ENCODE measurements at regions not wholly inside any gene's neighbourhood (a gene's known extent, or its start where the extent isn't known, plus 50 kb on each side); places are given as distances from the start of the nearest gene placed in this dataset.
"Not testable (repeated sequence)": the region's sequence is repeated elsewhere in the genome, so short reads cannot be mapped to it uniquely, and the experiment has no call there.

DNA sequence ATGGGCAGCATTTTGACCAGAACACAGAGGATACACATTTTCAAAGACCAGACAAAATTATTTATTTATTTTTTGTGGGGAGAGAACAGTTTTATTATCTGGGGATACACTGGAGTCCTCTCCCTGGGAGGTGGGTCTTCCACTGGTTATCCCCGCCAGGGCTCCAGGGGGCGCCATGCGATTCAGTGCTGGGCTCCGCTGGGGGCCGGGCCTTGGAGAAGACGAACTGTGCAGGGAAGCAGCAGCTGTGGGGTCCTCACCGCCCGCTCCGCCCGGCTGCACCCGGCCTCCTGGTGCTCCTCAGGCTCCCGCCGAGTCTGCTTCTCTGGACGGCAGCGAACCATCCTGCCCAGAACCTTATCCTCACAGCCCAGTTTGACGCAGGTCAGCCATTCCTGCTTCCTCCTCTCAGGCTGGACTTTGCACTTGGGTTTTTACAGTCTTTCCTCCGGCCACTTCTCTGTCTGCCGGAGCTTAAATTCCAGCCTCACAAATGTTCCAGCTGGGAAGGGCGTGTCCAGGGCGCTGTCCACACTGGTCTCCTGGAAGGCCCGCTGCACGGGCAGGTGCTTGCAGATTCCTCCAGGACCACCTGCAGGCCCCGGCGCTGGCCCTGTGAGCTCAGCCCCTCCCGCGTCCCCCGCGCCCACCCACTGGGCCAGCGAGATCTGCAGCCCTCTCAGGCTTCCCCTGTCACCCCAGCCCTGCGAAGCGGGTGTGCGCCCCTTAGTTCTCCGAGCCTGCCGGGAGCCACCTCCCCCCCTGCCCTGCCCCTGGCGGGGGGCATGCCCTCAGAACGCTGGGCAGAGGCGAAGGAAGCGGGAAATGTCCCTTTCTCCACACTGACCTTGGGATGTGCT, 1830.0 kb upstream of the DEFB115 start:
- no peak for DNase-seq

DNA sequence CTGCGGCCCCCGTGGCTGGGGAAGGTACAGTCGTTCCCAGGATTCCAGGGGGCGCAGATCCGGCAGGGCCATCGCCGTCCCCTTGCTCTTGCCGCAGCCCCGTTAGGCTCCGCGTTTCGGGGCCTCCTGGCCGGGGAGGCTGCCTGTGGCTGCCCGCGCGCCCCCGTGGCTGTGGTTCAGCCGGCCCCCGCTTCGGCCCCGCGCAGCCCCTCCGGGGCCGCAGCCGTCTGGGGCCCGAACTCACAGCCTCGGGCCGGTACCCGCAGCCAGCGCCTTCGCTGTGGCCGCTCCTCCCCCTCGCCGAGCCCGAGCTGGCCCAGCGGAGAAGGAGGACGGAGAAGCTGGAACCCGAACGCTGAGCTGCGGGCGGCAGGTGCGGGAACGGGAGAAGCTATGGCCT, 1826.9 kb upstream of the DEFB115 start:
- DNase-seq, result no peak

DNA sequence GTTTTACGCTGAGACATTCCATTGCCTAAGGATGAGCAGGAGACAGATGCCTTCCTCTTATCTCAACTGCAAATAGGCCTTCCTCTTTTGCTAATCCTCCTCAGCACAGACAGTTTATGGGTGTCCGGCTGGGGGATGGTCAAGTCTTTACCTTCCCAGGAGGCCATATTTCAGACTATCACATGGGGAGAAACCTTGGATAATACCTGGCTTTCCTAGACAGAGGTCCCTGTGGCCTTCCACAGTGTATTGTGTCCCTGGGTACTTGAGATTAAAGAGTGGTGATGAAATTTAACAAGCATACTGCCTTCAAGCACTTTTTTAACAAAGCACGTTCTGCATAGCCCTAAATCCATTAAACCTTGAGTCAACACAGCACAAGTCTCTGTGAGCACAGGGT, 1816.7 kb upstream of the DEFB115 start:
- DNase-seq, result not testable (repeated sequence)

DNA sequence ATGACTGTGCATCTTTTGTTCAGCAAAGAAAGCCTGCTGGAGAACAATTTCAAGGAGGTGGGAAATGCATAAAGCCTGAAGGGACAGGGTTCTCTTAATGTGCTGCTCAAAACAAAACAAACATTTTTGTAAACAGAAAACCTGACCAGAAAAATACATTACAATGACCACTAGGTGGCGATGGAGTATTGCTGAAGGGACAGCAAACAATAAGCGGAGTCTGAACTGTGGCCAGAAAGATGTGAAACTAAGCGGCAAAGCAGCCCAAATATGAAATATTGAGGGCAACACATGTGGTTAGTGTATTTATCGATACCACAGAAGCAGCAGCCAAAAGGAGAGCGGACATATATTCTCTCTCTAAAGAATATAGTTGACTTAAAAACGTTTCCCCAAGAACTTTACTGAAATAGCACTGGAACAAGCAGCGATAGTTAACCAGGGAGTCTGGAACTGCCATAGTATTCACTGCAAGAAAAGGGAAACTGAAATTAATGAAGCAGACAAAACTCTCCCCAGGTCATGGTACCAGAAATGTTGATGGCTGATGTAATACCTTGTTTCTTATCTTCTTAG, 1814.2 kb upstream of the DEFB115 start:
- DNase-seq, result not testable (repeated sequence)

DNA sequence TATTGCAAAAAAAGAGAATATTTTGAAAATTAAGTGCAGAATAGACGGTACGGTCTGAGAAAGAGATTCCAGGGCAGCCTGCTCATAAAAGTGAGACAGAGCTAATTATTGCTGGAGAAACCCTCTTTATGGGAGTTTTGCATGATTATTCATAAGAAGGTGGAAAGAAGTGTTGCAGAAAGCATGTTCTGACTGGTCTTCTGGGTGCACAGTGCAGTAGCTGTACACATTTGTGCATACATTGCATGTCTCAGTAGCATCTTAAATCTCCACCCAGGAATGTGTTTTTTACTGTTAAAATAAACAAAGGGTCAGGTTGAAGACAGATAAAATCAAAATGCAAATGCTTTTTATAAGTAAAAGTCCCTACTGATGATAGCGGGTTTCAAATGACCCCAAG, 1813.6 kb upstream of the DEFB115 start:
- DNase-seq, result no peak

DNA sequence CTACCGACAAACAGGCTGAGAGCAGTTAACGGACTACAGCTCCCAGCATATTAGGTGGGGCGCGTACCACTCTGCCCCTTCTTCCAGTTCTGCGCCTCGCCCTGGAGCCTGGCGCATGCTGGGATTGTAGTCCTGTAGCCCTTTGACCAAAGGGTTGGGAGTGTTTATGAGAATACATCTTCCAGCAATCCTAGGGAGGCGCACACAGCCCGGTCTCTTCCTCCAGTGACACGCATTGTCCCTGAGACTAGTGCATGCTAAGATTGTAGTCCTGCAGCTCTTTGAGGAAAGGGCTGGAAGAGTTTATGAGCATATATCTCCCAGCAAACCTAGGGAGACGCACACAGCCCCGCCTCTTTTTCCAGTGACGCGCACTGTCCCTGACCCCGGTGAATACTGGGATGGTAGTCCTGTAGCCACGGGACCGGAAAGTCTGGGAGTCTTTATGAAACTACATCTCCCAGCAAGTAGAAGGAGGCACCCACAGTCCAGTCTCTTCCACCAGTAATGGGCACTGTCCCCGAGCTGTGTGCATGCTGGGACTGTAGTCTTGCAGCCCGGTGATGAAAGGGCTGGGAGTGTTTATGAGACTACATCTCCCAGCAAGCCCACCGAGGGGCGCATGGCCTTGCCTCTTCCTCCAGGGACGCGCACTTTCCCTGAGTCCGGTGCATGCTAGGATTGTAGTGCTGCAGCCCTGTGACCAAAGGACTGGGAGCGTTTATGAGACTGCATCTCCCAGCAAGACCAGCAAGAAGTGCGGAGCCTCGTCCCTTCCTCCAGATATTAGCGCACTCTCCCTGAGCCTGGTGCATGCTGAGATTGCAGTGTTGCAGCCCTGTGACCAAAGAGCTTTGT, 1812.2 kb upstream of the DEFB115 start:
- DNase-seq, result peak; percentile 85

DNA sequence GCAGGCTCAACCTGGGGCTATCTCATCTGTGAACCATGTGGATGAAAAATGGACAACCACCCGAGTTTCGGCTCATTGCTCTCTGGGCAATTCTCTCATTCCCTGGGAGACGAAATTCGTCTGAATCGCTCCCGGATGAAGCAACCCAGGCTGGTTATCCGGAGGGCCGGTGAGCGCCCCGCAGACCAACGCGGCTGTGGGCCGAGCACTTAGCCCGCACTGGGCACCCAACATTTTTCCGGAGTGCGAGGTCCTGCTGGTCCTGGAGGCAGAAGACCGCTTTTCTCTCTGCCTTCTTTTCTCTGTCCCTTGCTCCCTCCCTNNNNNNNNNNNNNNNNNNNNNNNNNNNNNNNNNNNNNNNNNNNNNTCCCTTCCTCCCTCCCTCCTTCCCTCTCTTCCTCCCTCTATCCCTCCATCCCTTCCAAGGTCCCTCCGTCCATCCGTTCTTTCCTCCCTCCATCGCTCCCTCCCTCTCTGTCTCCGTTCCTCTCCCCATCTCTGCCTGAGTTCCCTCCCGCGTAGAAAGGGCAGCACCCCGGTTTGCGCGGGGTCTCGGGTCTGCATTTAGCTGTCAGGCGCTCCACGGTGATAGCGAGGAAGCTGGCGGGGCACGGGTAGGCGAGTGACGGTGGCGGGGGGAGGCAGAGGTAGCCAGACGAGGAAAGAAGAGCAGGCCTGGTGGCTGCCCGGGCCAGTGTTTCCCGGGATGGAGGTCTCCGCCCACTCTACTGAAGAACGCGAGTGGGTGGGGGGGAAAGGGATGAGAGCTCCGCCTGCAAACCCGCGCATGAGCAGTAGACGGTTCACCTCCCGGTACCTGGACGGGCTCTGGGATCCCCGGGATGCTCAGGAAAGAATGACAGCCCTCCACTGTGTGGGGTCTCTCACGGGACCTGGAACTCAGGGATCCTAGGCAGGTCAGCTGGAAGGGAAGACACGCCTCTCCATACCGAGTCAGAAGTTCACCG, 1809.7 kb upstream of the DEFB115 start:
- not testable (repeated sequence) for DNase-seq

DNA sequence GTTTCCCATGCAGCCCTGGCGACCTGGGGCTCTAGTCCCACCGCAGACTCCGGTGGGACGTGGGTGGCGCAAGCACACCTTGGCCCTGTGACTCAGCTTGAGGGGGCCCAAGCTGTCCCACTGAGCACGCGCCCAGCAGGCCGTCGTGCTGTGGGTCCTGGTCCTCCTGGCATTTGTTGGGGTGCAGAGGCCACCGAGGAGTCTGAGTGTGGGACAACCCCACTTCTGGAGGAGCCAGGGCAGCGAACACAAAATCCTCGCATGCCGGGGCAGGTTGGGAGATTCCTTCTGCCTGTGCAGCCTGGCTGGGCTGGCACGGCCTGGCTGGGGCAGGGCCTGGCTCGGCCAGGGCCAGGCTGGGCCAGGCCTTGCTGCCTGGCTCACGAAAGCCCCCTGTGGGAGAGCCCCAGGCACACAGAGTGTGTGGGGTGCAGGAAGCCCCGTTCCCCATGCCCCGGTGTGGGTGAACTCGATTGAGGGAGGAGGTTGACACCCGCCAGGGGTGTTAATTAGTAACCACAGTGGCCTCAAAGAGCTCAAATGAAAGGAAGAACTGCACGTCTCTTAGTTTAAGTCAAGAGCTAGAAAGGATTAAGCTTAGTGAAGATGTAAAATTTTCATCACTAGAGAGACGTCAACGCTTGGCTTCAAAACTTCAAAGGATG, 1808.5 kb upstream of the DEFB115 start:
- DNase-seq, result no peak

DNA sequence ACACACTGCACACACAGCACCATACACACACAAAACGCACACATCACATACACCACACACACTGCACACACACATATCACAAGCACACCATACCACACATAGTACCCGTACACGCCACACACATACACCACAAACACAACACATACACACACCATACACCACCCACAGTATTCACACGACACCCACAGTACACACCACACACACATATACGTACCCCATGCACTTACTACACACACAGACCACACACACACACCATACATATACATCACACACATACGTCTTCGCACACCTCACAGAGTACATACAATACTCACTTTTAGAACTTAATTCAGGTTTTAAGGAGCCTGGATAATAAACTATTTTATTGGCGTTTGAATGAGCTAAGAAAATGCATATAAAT, 1805.3 kb upstream of the DEFB115 start:
- DNase-seq, result no peak

DNA sequence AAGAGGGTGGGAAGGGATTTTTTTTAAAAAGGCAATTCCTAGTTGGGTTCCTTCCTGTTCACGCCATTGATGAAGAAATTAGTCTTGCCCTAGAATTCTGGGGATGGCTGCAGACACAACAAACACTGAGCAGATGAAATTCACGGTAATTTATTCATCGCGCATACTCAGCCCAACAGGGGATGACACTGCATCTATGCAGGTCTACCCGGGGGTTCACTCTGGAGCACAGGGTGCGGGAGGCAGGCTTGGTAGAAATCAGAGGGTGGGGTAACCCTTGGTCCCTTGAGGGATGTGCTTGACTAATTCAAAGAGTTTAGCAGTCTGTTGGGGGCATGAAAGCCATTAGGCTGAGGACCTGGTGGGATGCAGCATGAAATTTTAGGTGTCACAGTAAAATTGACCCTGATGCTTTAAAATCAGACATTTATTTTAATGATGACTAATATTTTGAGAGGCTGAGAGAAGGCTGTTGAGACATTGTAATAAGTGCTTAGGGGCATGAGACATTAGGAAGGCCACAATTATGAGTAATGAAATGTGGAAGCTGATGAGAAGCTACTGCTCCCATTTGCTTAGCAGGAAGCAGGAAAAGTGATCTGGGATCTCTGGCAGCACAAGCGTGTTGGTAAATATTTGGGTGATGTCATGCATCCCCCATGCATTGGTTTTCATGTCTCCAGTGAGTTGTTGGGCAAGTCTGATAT, 1800.3 kb upstream of the DEFB115 start:
- DNase-seq, result not testable (repeated sequence)

DNA sequence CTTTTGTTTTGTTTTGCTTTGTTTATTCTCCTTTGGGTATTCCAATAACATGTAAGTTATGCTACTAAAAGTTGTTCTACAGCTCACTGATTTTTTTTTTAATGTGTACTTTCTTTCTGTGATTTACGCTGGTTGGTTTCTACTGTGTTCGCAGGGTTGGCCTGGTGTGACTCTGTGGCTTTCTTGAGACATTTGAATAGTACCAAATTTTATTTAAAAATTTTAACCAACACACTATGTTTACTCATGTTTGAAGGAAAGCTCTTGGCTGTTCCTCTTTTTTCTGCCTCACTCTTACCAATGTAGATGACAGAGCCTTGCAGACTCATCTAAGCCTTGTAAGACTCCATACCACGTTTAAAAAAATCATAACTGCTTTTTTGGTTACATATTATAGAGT, 1784.9 kb upstream of the DEFB115 start:
- no peak for DNase-seq

DNA sequence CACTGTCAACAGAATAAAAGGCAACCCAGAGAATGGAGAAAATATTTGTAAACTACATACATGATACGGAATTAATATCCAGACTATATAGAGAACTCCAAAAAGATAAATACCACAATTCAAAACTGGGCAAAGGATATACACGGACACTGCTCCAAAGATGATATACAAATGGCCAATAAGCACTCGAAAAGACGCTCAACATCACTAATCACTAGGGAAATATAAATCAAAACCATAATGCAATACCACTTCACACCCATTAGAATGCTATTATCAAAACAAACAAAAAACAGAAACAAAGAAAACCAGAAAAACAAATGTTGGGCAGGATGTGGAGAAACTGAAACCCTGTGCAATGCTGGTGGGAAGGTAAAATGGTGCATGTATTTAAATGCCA, 1764.6 kb upstream of the DEFB115 start:
- DNase-seq, result not testable (repeated sequence)

DNA sequence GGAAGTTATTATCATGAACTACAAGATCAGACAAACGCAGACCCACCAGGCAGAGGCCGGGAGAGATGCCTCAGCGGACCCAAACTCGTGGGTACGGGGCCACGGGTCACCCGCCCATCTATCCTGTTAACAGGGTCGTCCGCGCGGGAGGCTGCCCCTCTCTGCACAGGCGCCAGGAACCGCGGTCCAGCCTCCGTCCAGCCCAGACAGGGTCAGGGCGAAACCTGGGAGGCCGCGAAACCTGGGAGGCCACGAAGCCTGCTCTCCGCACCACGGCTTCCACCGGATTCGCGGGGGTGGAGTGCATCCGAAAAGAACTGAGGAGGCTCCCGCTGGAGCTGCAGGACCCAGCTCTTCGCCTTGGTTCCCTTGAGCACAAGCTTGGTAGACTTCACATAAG, 1760.7 kb upstream of the DEFB115 start:
- DNase-seq, result not testable (repeated sequence)

DNA sequence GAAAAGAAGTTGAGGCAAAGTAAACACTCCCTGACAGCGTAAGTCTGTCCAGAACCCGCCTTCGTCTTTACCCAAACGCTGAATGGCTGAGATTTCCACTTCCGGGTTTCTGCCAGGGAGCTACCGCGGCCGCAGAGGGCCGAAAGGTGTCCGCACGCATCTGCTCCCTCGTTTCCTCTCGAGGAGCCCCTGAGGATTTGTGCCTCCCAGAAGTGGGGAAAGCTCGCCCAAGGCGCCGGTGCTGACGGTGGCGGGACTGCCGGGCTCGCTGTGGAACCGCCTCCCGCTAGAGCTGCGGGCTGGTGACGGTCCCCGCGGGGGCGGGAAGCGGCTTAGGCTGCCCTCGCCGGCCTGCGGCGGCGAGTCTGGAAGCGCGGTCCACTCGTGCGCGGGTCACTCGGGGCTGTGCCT, 1760.2 kb upstream of the DEFB115 start:
- peak; percentile 3 for DNase-seq

DNA sequence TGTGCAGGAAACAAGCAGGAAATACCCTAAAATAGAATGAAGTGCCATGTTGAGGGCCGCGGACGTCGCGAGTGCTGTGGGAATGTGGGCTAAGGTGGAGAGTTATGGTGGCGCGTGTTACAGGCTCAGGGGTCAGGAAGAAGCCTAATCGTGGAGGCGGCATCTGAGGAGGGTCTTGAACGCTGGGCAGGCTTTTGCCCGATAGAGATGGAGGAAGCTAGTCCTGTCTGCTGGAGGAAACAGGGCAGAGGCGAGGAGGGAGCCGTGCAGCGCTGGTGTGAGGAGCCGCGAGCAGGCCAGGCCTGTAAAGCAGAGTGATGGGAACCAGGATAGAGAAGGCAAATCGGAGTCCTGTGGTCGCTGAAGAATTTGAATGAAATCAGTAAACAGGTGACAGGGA, 1759.8 kb upstream of the DEFB115 start:
- not testable (repeated sequence) for DNase-seq

DNA sequence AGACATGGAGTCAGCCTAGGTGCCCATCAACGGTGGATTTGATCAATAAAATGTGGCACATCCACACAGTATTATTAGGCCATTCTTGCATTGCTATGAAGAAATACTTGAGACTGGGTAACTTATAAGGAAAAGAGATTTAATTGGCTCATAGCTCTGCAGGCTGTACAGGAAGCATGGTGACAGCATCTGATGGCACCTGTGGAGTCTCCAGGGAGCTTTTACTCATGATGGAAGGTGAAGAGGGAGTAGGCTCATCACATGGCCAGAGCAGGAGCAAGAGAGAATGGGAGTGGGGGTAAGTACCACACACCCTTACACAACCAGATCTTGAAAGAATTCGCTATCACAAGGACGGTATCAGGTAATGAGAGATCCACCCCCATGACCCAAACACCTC, 1756.7 kb upstream of the DEFB115 start:
- not testable (repeated sequence) for DNase-seq

DNA sequence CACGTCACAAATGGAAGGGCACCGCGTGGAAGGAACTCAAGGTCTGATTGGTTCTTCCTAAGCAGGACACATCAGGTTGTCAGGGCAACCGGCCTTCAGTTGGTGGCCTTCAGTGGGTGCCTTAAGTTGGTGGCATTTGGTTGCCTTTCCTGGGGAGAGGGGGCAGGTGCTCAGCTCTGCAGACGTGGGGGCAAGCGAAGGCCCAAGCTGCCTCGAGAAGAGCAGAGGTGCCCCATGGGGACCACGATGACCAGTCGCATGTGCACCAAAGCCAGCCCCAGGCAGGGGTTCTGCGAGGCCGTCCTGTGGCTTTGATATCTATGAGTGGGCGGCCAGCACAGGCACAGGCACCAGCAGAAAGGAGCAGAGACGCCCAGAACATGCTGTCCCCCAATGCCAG, 1742.8 kb upstream of the DEFB115 start:
- not testable (repeated sequence) for DNase-seq

DNA sequence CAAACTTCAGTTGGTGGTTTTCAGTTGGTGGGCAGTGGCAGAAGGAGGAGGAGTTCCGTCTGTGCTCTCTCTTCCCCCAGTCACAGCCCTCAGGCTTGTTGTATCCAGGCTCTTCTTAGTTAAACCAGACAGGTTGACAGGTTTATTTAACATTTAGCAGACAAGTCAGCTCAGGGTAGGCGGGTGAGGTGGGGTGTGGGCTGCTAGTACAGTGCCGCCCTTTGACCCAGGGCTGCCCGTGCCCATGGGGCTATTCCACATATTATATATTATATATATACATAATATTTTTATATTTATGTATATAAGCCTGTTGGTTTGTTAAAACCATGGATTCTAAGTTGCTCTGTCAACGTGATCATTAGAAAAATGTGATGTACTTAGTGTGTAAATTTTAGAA, 1740.6 kb upstream of the DEFB115 start:
- DNase-seq, result not testable (repeated sequence)

DNA sequence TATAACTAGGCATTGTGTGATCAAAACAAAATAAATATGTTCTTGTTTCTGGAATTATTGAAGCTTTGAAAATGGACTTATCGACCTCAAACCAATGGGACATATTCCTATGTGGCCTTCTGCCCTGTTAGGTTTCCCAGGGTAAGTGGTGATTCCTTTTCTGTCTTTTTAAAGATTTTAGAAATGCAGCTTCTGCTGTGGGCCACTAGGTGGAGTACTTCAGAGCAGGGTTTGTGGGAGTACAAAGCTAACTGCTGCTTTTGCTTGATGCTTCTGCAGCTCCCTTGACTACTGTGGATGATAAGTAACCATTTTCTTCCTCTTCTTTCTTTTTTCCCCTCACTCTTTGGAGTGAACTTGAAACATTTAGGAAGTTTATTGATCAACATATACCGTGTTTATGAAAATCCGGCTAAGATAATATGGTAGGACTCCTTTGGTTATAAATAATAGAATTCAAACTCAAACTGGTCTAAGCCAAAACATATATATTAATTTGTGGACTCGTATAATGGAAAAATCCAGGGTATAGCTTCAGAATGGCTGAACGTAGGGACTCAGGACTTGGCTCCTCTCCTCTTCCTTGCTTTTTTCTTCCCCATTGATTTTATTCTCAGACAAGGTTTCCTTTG, 1737.7 kb upstream of the DEFB115 start:
- not testable (repeated sequence) for DNase-seq

DNA sequence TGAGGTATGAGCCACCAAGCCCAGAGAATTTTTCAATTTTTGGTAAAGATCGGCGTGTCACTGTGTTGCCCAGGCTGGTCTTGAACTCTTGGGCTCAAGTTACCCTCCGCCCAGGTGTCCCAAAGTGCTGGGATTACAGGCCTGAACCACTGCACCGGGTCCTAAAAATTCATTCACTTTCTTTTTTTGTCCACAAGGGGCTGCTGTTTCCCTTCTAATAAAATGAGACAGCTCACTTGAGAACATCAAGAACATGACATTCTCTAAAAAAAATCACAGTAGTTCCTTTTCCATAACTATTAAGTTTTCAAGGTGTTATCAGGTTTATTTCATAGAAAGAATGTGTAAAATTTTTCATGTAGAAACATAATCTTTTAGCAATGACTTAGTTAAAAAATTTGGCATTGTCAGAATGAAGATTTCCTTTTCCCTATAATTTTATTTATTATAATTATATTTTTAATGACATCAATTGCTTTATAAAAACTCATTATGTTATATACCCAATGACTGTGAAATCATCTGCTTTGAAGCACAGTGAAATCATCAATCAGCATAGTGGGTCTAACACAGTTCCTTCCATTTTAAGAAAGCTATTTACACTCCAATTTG, 1723.8 kb upstream of the DEFB115 start:
- DNase-seq, result not testable (repeated sequence)

All from NCI-H524 treated with DMSO at 0.1 percent for 48 hours (cell line).